ENCODE measurements at regions not wholly inside any gene's neighbourhood (a gene's known extent, or its start where the extent isn't known, plus 50 kb on each side); places are given as distances from the start of the nearest gene placed in this dataset.

GRCh38 chr18:40555914-40556313, 1399.1 kb upstream of the PIK3C3 start:
- no peaks in the 10 kb centered on the region for H3K9me3 ChIP-seq (ENCODE audit: insufficient read depth in 2 of 2, low read depth in 1 of 2, low read length in 1 of 2)
- POLR2A ChIA-PET (ENCODE audit: partially characterized antibody) = no interaction called here
- H4K20me1 ChIP-seq (replicated peaks in 1 of 2; ENCODE audit: control insufficient read depth in 1 of 2, insufficient read depth in 2 of 2, low read length in 2 of 2) = no peaks in the 10 kb centered on the region
- H3K23me2 ChIP-seq (ENCODE audit: low read depth, low read length) = no peaks in the 10 kb centered on the region
- H3K79me1 ChIP-seq (ENCODE audit: low read depth, low read length) = no peaks in the 10 kb centered on the region
- WGBS, 2 experiments (ENCODE audit: extremely low coverage in 1 of 2, insufficient coverage in 1 of 2, insufficient read length in 1 of 2, insufficient replicate concordance in 2 of 2, low coverage in 1 of 2, low lambda C conversion rate in 2 of 2, missing lambda C conversion rate in 1 of 2) = 88% methylated on average over 4 of the region's 4 CpGs; no CpG with 5 or more reads in 1 of the 2 experiments
- no peak overlapping the region for H2BK20ac ChIP-seq (ENCODE audit: low read length)
- H3K18ac ChIP-seq (ENCODE audit: extremely low read depth, low read length) = no peak overlapping the region
- TF ChIP-seq EGR1 (IDR thresholded peaks at IDR 0.05; ENCODE audit: borderline replicate concordance, low read depth, low read length) (no peak), RNF2 (IDR thresholded peaks at IDR 0.05; ENCODE audit: borderline replicate concordance, low read depth, low read length, missing control alignments, poor library complexity, severe bottlenecking) (no peak), BACH1 (IDR thresholded peaks at IDR 0.05; ENCODE audit: low read length) (no peak), SAP30 (IDR thresholded peaks at IDR 0.05; ENCODE audit: insufficient read depth, insufficient replicate concordance, low read length) (no peak), HDAC6 (IDR thresholded peaks at IDR 0.05; ENCODE audit: low read depth, low read length) (no peak), TAF1 (IDR thresholded peaks at IDR 0.05; ENCODE audit: low read depth, low read length) (no peak), SP2 (IDR thresholded peaks at IDR 0.05; ENCODE audit: low read length) (no peak)
- H2BK15ac ChIP-seq (ENCODE audit: low read length) = no peak overlapping the region
- no peak for DNase-seq (ENCODE audit: low read depth in 1 of 2, low spot score in 2 of 2)
- no peak for FAIRE-seq
- no peak overlapping the region for H2AK5ac ChIP-seq (ENCODE audit: low read depth, low read length)
- no peak overlapping the region for H3K9ac ChIP-seq (replicated peaks in 1 of 4; ENCODE audit: extremely low read depth in 1 of 4, low read depth in 3 of 4, low read length in 3 of 4)
- H4K91ac ChIP-seq (replicated peaks; ENCODE audit: insufficient read length, low read length) = no peak overlapping the region
- H3K4me1 ChIP-seq (replicated peaks in 1 of 4; ENCODE audit: control insufficient read depth in 3 of 4, insufficient read depth in 4 of 4, low read length in 3 of 4) = no peaks in the 10 kb centered on the region
- H3K4me3 ChIP-seq (ENCODE audit: extremely low read depth in 1 of 4, insufficient read depth in 2 of 4, low read depth in 3 of 4, low read length in 4 of 4) = no peak overlapping the region
- H3K27ac ChIP-seq (ENCODE audit: low read depth, low read length) = no peak overlapping the region
- H3K27me3 ChIP-seq (replicated peaks in 1 of 4; ENCODE audit: control insufficient read depth in 3 of 4, extremely low read depth in 1 of 4, insufficient read depth in 3 of 4, low read length in 3 of 4) = no peaks in the 10 kb centered on the region
- no peak overlapping the region for H2BK12ac ChIP-seq (ENCODE audit: low read depth, low read length)
- no peak overlapping the region for H2AFZ ChIP-seq (ENCODE audit: low read length)
- H3K23ac ChIP-seq (ENCODE audit: insufficient read length) = no peak overlapping the region
- no peak overlapping the region for H3K14ac ChIP-seq (ENCODE audit: insufficient read length)
- no peak overlapping the region for H3K56ac ChIP-seq (replicated peaks; ENCODE audit: insufficient read length, low read depth, low read length)
- H3K79me2 ChIP-seq (ENCODE audit: control insufficient read depth in 1 of 2, insufficient read depth in 2 of 2, low read length in 2 of 2) = no peaks in the 10 kb centered on the region
- CTCF ChIA-PET (ENCODE audit: partially characterized antibody) = interaction anchor here (1.2 kb wide), 1 partner anchor 26 kb away, joined by 3 read pairs; no protein-coding TSS in a partner anchor
- no peak overlapping the region for H4K5ac ChIP-seq (ENCODE audit: insufficient read length, low read depth, low read length)
- no peak overlapping the region for H3K4me2 ChIP-seq (ENCODE audit: insufficient read depth in 1 of 2, low read depth in 2 of 2, low read length in 2 of 2)
- no peak overlapping the region for H2BK120ac ChIP-seq (replicated peaks; ENCODE audit: low read depth, low read length)
- no peak overlapping the region for H3K4ac ChIP-seq (replicated peaks; ENCODE audit: insufficient read length, low read depth, low read length)
- no peak overlapping the region for H4K8ac ChIP-seq (ENCODE audit: extremely low read depth, insufficient read depth, low read length)
- H3K36me3 ChIP-seq (ENCODE audit: control insufficient read depth in 2 of 4, insufficient read depth in 4 of 4, low read length in 3 of 4) = no peaks in the 10 kb centered on the region
- H2BK5ac ChIP-seq (ENCODE audit: low read depth, low read length) = no peak overlapping the region

Measured in H1 (cell line).